Panc1 (cell line): ENCODE measurements at regions not wholly inside any gene's neighbourhood (a gene's known extent, or its start where the extent isn't known, plus 50 kb on each side); places are given as distances from the start of the nearest gene placed in this dataset.

Experiments used
- ATAC-seq: fragments of 200-7000 bp; cut with Tn5 transposase; 2 replicates; pipeline ENCODE4 v1.9.1; 2020; ENCODE audit warnings: mild to moderate bottlenecking, moderate library complexity
- BruUV-seq: library from RNA; stranded (reverse); fragments of 400-500 nt; replicated peaks from 2 replicates; lab custom pipeline; 2021; lab: Mats Ljungman, UMichigan
- CTCF ChIA-PET: fragments of 300-600 bp; sonication (Branson Sonifier 250); formaldehyde crosslinking; loops from one replicate; lab custom pipeline; 2022; ENCODE audit warnings: antibody characterized with exemption; lab: Charles Lee
- POLR2A ChIA-PET: fragments of 300-600 bp; sonication (Branson Sonifier 250); formaldehyde crosslinking; loops from one replicate; lab custom pipeline; 2022; ENCODE audit warnings: antibody characterized with exemption; lab: Charles Lee
- DNase-seq: peaks from one replicate; pipeline ENCODE4 v3.0.0-alpha.2; 2010; ENCODE audit warnings: low read depth, low spot score
- H3K27ac ChIP-seq: 2 replicates; pipeline ENCODE4 v1.5.1; 2011; ENCODE audit warnings: mild to moderate bottlenecking, low read length, inconsistent platforms
- H3K27me3 ChIP-seq: fragments of 200-500 bp; sonication (Bioruptor generic); 2 replicates; pipeline ENCODE4 v1.6.0; 2014; ENCODE audit warnings: low read length, inconsistent platforms; ENCODE audit not compliant: control insufficient read depth, insufficient read depth
- H3K36me3 ChIP-seq: fragments of 200-500 bp; sonication (Bioruptor generic); 2 replicates; pipeline ENCODE4 v1.5.1; 2014; ENCODE audit warnings: inconsistent platforms, mild to moderate bottlenecking, low read length, moderate library complexity; ENCODE audit not compliant: control insufficient read depth, insufficient read depth
- H3K4me1 ChIP-seq: 2 replicates; pipeline ENCODE4 v1.5.1; 2011; ENCODE audit warnings: inconsistent platforms, mild to moderate bottlenecking, low read length, moderate library complexity; ENCODE audit not compliant: control insufficient read depth, insufficient read depth
- H3K4me3 ChIP-seq, 2 experiments: 2 replicates each; pipeline ENCODE4 v1.5.1; 2011 to 2012; ENCODE audit warnings: low read depth in 2 of 2, low read length in 2 of 2, mild to moderate bottlenecking in 2 of 2, inconsistent platforms in 1 of 2, moderate library complexity in 1 of 2
- H3K9me3 ChIP-seq: fragments of 200-500 bp; sonication (Bioruptor generic); 2 replicates; pipeline ENCODE4 v1.5.1; 2014; ENCODE audit warnings: low read depth, mild to moderate bottlenecking, inconsistent platforms, low read length, moderate library complexity; ENCODE audit not compliant: control insufficient read depth, insufficient read depth
- CTCF ChIP-seq: fragments of 450-650 bp; IDR thresholded peaks from 2 replicates; pipeline ENCODE4 v1.5.1; 2017; ENCODE audit warnings: mild to moderate bottlenecking
- POLR2AphosphoS5 ChIP-seq: IDR thresholded peaks from 2 replicates; pipeline ENCODE4 v1.6.1; 2012; ENCODE audit warnings: mild to moderate bottlenecking, low read depth, low read length, moderate library complexity
- REST ChIP-seq, 2 experiments: IDR thresholded peaks; 2 replicates each; pipeline ENCODE4 v1.6.1; 2011 to 2012; ENCODE audit warnings: low read depth in 2 of 2, control low read depth in 1 of 2, low read length in 1 of 2, mild to moderate bottlenecking in 1 of 2, moderate library complexity in 1 of 2; ENCODE audit not compliant: insufficient read depth in 1 of 2
- SIN3A ChIP-seq: IDR thresholded peaks from 2 replicates; pipeline ENCODE4 v1.6.1; 2012; ENCODE audit warnings: low read depth, mild to moderate bottlenecking, low read length, moderate library complexity, borderline replicate concordance; ENCODE audit not compliant: insufficient read depth
- TCF7L2 ChIP-seq: IDR thresholded peaks from 2 replicates; pipeline ENCODE4 v1.6.1; 2011; ENCODE audit warnings: mild to moderate bottlenecking, low read depth, low read length, inconsistent platforms
- in situ Hi-C: cut with HindIII; loops from 2 replicates; pipeline ENCODE4 v1.10.0; 2016; ENCODE audit warnings: low sequenced_read_pairs, low pct_unique_long_range_greater_than_20kb
- intact Hi-C: fragments of 100-400 bp; cut with micrococcal nuclease; formaldehyde crosslinking; loops from one replicate; pipeline ENCODE4 v1.10.0; 2022; ENCODE audit not compliant: unreplicated experiment

- ChIA-PET CTCF (no interaction called here), POLR2A (no interaction called here)
- TF ChIP-seq REST (IDR thresholded peaks at IDR 0.05; ENCODE audit: insufficient read depth in 1 of 2, low read depth in 2 of 2, low read length in 1 of 2) (no peak), TCF7L2 (no peak), POLR2AphosphoS5 (no peak), CTCF (no peak)
- Histone ChIP-seq H3K27me3 (no peaks in the 10 kb centered on the region), H3K27ac (no peak overlapping the region), H3K4me1 (no peaks in the 10 kb centered on the region), H3K9me3 (no peaks in the 10 kb centered on the region), H3K36me3 (no peaks in the 10 kb centered on the region), H3K4me3 (no peak overlapping the region)
- intact Hi-C loops, result no loop called here
- DNase-seq (no peak), ATAC-seq (no peak)
- in situ Hi-C loops, result no loop called here
- BruUV-seq, result no TSS peak
These were observed 1054.3 kb downstream of the FAT4 start for GRCh38 chr4:126369076-126369475.

- no peaks in the 10 kb centered on the region for H3K27me3 ChIP-seq
- POLR2A ChIA-PET, result no interaction called here
- BruUV-seq, result no TSS peak
- H3K36me3 ChIP-seq, result no peaks in the 10 kb centered on the region
- CTCF ChIA-PET, result no interaction called here
- TF ChIP-seq POLR2AphosphoS5 (no peak), SIN3A (no peak), TCF7L2 (no peak)
- no peak overlapping the region for H3K4me3 ChIP-seq
- H3K4me1 ChIP-seq, result no peaks in the 10 kb centered on the region
- in situ Hi-C loops, result no loop called here
- no peak for DNase-seq
- intact Hi-C loops, result no loop called here
- ATAC-seq, result no peak
- no peaks in the 10 kb centered on the region for H3K9me3 ChIP-seq
- H3K27ac ChIP-seq, result no peak overlapping the region
These were observed 1057.9 kb downstream of the FAT4 start for GRCh38 chr4:126372634-126373033.

- BruUV-seq, result no TSS peak
These were observed 1060.8 kb downstream of the FAT4 start for GRCh38 chr4:126375462-126376054.

More at GRCh38 chr4:126375462-126376054, 1060.8 kb downstream of the FAT4 start:
- DNase-seq (no peak), ATAC-seq (no peak)
- Histone ChIP-seq H3K27me3 (no peaks in the 10 kb centered on the region), H3K9me3 (no peaks in the 10 kb centered on the region), H3K4me3 (no peak overlapping the region), H3K36me3 (no peaks in the 10 kb centered on the region), H3K4me1 (no peaks in the 10 kb centered on the region), H3K27ac (no peak overlapping the region)
- POLR2A ChIA-PET, result interaction anchor here (0.6 kb wide), 1 partner anchor 9 kb away, joined by 3 read pairs; no protein-coding TSS in a partner anchor
- CTCF ChIA-PET, result no interaction called here
- in situ Hi-C loops, result no loop called here
- TF ChIP-seq REST (IDR thresholded peaks at IDR 0.05; ENCODE audit: insufficient read depth in 1 of 2, low read depth in 2 of 2, low read length in 1 of 2), result no peak
- no peak for TF ChIP-seq TCF7L2
- intact Hi-C loops, result no loop called here
